Stimulated activated CD4-positive, alpha-beta T cell treated with anti-CD3 and anti-CD28 coated beads, Interleukin-15, amount 100 ng/mL, for 1 hour (primary cell): ENCODE measurements at regions not wholly inside any gene's neighbourhood (a gene's known extent, or its start where the extent isn't known, plus 50 kb on each side); places are given as distances from the start of the nearest gene placed in this dataset.

ENCODE experiments used
- DNase-seq, 2 donors: peaks; one replicate each; pipeline ENCODE4 v3.0.0-alpha.2; 2020; ENCODE audit warnings: low read depth in 1 of 2, low spot score in 1 of 2

- no peak for DNase-seq
Observed at GRCh38 chr1:226816576-226816975, 53.8 kb upstream of the PSEN2 start.

DNA sequence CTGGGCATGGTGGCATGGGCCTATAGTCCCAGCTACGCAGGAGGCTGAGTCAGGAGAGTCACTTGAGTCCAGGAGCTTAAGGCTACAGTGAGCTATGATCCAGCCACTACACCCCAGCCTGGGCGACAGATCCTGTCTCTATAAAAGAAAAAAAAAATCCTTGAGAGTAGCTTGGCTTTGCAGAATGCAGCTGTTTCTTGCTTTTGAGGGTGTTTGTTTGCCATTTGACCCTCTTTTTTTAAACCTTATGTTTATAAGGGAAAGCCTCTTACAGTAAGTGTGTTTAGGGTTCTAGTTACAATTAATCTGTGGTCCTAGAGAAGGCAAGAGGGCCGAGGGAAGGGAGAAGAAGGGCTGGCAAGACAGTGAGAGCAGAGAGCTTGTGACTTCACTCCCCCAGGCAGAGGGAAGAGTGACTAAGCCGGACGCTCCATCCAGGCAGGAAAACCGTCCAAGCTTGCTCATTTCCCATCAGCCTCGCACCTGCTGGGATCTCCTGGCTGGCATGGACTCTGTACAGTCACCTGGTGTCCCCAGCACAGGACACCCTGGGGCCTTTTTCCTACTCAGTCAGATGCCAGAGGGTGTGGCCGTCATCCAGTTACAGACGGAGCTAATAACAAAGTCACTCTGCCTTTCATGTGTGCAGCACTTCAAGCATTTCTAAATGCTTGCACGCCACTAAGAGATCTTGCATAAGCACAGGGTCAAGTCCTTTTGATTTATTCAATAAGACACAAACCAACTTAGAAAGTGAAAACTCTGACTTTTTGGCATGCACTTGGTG, 55.5 kb upstream of the PSEN2 start:
- DNase-seq, result no peak

GRCh38 chr1:226813671-226814591, 56.5 kb upstream of the PSEN2 start:
- DNase-seq, result no peak

DNA sequence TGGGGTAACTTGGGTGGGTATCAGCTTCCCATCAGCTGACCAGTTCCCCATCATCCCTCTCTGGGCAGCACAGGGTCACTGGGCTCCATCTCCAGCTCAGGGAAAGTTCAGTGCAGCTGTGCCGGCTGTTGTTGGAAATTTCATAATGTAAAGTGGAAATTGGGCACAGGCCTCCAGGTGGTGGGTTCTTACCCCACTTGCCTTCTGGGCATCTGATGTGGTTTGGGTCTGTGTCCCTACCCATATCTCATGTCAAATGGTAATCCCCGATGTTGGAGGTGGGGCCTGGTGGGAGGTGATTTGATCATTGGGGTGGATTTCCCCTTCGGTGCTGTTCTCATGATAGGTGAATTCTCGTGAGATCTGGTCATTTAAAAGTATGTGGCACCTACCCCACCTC, 59.7 kb upstream of the PSEN2 start:
- DNase-seq, result no peak

- DNase-seq, result no peak
Observed at GRCh38 chr1:226809785-226810571, 60.4 kb upstream of the PSEN2 start.

DNA sequence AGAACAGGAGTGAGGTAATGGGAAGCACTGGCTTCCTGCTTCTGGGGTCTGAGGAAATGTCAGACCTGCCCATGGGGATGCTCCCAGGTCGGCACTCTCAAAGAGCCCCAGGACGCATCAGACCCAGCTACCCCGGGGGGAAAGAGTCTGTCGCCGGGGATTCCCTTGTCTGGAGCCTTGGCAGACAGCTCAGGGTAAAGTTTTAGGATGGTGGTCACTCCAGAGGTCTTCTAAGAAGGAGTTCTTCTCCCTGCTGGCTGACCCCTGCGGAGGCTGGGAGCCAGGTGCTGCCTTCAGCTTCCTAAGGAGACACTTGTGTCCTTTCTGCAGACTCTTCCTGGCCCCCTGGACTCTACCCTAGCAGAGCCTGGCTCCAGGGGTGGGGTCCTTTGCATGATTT, 61.9 kb upstream of the PSEN2 start:
- no peak for DNase-seq

DNA sequence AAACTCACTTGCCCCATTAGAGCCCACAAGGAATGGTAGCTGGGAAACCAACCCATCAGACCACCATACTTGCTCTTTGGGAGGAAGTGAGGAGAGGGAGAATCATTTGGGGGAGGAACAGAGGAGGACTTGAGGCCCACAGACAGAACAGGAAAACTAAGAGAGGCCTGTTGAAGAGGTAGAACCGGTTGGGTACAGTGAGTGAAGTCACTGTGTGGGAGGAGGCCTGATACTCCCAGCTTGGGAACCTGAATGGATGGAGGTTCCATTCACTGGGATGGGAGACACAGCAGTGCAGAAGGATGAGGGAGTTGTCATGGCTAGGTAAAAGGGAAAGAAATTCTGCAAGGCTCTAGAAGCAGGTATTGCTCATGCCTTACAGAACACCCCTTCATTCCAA, 63.4 kb upstream of the PSEN2 start:
- DNase-seq, result no peak

GRCh38 chr1:226804907-226805759, 65.3 kb upstream of the PSEN2 start:
- DNase-seq, result no peak

- no peak for DNase-seq
Observed at GRCh38 chr1:226800763-226801380, 61.8 kb upstream of the ITPKB start.

- no peak for DNase-seq
Observed at GRCh38 chr1:226799634-226800281, 60.7 kb upstream of the ITPKB start.

- peak; percentile 18 to 34 for DNase-seq
Observed at GRCh38 chr1:226798427-226799411, 59.6 kb upstream of the ITPKB start.

- no peak for DNase-seq
Observed at GRCh38 chr1:226797151-226797550, 58.1 kb upstream of the ITPKB start.

- DNase-seq, result no peak
Observed at GRCh38 chr1:226793620-226794276, 54.7 kb upstream of the ITPKB start.

DNA sequence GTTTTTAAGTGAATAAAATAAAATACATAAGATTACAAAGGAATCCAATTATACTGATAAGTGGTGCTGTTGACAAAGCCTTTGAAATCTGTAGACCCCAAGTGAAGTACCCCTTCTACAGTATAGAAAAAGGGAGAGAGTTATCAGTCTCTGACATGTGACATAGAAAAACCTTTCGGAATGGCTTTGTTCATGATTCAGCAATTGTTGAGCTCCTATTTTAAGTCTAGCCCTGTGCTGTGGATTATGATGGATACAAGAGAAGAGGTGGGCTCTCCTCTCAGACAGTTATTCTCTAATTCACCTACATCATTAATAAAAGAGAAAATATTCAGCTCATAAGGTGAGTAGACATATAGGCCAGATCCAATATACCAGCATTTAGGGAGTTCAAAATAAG, 53.3 kb upstream of the ITPKB start:
- DNase-seq, result no peak

GRCh38 chr1:226790545-226791181, 51.6 kb upstream of the ITPKB start:
- no peak for DNase-seq

- DNase-seq, result no peak
Observed at GRCh38 chr1:226788965-226789364, 49.9 kb upstream of the ITPKB start.
